ENCODE measurements at regions not wholly inside any gene's neighbourhood (a gene's known extent, or its start where the extent isn't known, plus 50 kb on each side); places are given as distances from the start of the nearest gene placed in this dataset.

- H3K9me3 Mint-ChIP-seq, result peaks cover 4% of the 10 kb centered on the region
- peaks cover 3% of the 10 kb centered on the region for H3K27me3 Mint-ChIP-seq
- no peaks in the 10 kb centered on the region for H3K4me1 Mint-ChIP-seq (ENCODE audit: unreplicated experiment)
- H3K36me3 Mint-ChIP-seq, result no peaks in the 10 kb centered on the region
- no peak overlapping the region for H3K27ac Mint-ChIP-seq
- no peak for TF ChIP-seq CTCF (conservative IDR thresholded peaks at IDR 0.05)
- DNase-seq (ENCODE audit: extremely low spot score, unreplicated experiment), result no peak
- no peak overlapping the region for H3K4me3 Mint-ChIP-seq
Observed at GRCh38 chr3:40800343-40800742, 275.6 kb downstream of the ZNF621 start.

GRCh38 chr3:40801284-40801741 is 276.6 kb downstream of the ZNF621 start:
- TF ChIP-seq CTCF (conservative IDR thresholded peaks at IDR 0.05), result no peak
- H3K27me3 Mint-ChIP-seq, result peaks cover 3% of the 10 kb centered on the region
- no peak overlapping the region for H3K27ac Mint-ChIP-seq
- no peak for DNase-seq (ENCODE audit: extremely low spot score, unreplicated experiment)
- no peaks in the 10 kb centered on the region for H3K36me3 Mint-ChIP-seq
- peaks cover 4% of the 10 kb centered on the region for H3K9me3 Mint-ChIP-seq
- H3K4me1 Mint-ChIP-seq (ENCODE audit: unreplicated experiment), result no peaks in the 10 kb centered on the region
- H3K4me3 Mint-ChIP-seq, result no peak overlapping the region

- H3K27ac Mint-ChIP-seq, result no peak overlapping the region
- H3K9me3 Mint-ChIP-seq, result peaks cover 4% of the 10 kb centered on the region
- peaks cover 3% of the 10 kb centered on the region for H3K27me3 Mint-ChIP-seq
- H3K36me3 Mint-ChIP-seq, result no peaks in the 10 kb centered on the region
- no peak for TF ChIP-seq CTCF (conservative IDR thresholded peaks at IDR 0.05)
- no peak for DNase-seq (ENCODE audit: extremely low spot score, unreplicated experiment)
- H3K4me3 Mint-ChIP-seq, result no peak overlapping the region
- H3K4me1 Mint-ChIP-seq (ENCODE audit: unreplicated experiment), result no peaks in the 10 kb centered on the region
Observed at GRCh38 chr3:40803311-40803710, 278.6 kb downstream of the ZNF621 start.

- peaks cover 4% of the 10 kb centered on the region for H3K9me3 Mint-ChIP-seq
- H3K4me3 Mint-ChIP-seq, result no peak overlapping the region
- no peak for TF ChIP-seq CTCF (conservative IDR thresholded peaks at IDR 0.05)
- no peak for DNase-seq (ENCODE audit: extremely low spot score, unreplicated experiment)
- H3K4me1 Mint-ChIP-seq (ENCODE audit: unreplicated experiment), result no peaks in the 10 kb centered on the region
- peaks cover 3% of the 10 kb centered on the region for H3K27me3 Mint-ChIP-seq
- H3K27ac Mint-ChIP-seq, result no peak overlapping the region
- H3K36me3 Mint-ChIP-seq, result no peaks in the 10 kb centered on the region
Observed at GRCh38 chr3:40805456-40805855, 280.7 kb downstream of the ZNF621 start.

GRCh38 chr3:40810813-40811212 is 286.1 kb downstream of the ZNF621 start:
- no peak overlapping the region for H3K27ac Mint-ChIP-seq
- no peaks in the 10 kb centered on the region for H3K36me3 Mint-ChIP-seq
- TF ChIP-seq CTCF (conservative IDR thresholded peaks at IDR 0.05), result no peak
- H3K4me3 Mint-ChIP-seq, result no peak overlapping the region
- H3K27me3 Mint-ChIP-seq, result no peaks in the 10 kb centered on the region
- DNase-seq (ENCODE audit: extremely low spot score, unreplicated experiment), result no peak
- H3K9me3 Mint-ChIP-seq, result peaks cover 4% of the 10 kb centered on the region
- H3K4me1 Mint-ChIP-seq (ENCODE audit: unreplicated experiment), result no peaks in the 10 kb centered on the region

- H3K4me1 Mint-ChIP-seq (ENCODE audit: unreplicated experiment), result no peaks in the 10 kb centered on the region
- H3K4me3 Mint-ChIP-seq, result no peak overlapping the region
- DNase-seq (ENCODE audit: extremely low spot score, unreplicated experiment), result no peak
Observed at GRCh38 chr3:40817017-40817416, 292.3 kb downstream of the ZNF621 start.

More at GRCh38 chr3:40817017-40817416, 292.3 kb downstream of the ZNF621 start:
- H3K27me3 Mint-ChIP-seq, result no peaks in the 10 kb centered on the region
- no peaks in the 10 kb centered on the region for H3K36me3 Mint-ChIP-seq
- peaks cover 6% of the 10 kb centered on the region for H3K9me3 Mint-ChIP-seq
- H3K27ac Mint-ChIP-seq, result no peak overlapping the region
- TF ChIP-seq CTCF (conservative IDR thresholded peaks at IDR 0.05), result no peak

Data from type B pancreatic cell (in vitro differentiated cells).